Glutamatergic neuron (in vitro differentiated cells): ENCODE measurements at regions not wholly inside any gene's neighbourhood (a gene's known extent, or its start where the extent isn't known, plus 50 kb on each side); places are given as distances from the start of the nearest gene placed in this dataset.

ENCODE experiments used
- DNase-seq: peaks from one replicate; pipeline ENCODE4 v3.0.0; 2022
- H3K27ac Mint-ChIP-seq: one replicate; pipeline ENCODE4 v1.8.0; 2020; ENCODE audit warnings: mild to moderate bottlenecking, mixed read lengths, inconsistent platforms; ENCODE audit not compliant: unreplicated experiment
- H3K27me3 Mint-ChIP-seq: one replicate; pipeline ENCODE4 v1.8.0; 2020; ENCODE audit warnings: mild to moderate bottlenecking, moderate library complexity, mixed read lengths, inconsistent platforms; ENCODE audit not compliant: unreplicated experiment
- H3K36me3 Mint-ChIP-seq: one replicate; pipeline ENCODE4 v1.8.0; 2020; ENCODE audit warnings: mild to moderate bottlenecking, mixed read lengths, inconsistent platforms; ENCODE audit not compliant: unreplicated experiment
- H3K4me1 Mint-ChIP-seq: one replicate; pipeline ENCODE4 v1.8.0; 2020; ENCODE audit warnings: mild to moderate bottlenecking, low read depth, mixed read lengths, inconsistent platforms; ENCODE audit not compliant: unreplicated experiment
- H3K4me3 Mint-ChIP-seq: one replicate; pipeline ENCODE4 v1.8.0; 2020; ENCODE audit warnings: mild to moderate bottlenecking, mixed read lengths, inconsistent platforms; ENCODE audit not compliant: unreplicated experiment
- H3K9me3 Mint-ChIP-seq: one replicate; pipeline ENCODE4 v1.8.0; 2020; ENCODE audit warnings: mild to moderate bottlenecking, moderate library complexity, mixed read lengths, inconsistent platforms; ENCODE audit not compliant: unreplicated experiment
- CTCF ChIP-seq: fragments of 200-600 bp; sonication (generic); IDR thresholded peaks from one replicate; pipeline ENCODE4 v1.5.0; 2021; ENCODE audit not compliant: partially characterized antibody, unreplicated experiment

DNA sequence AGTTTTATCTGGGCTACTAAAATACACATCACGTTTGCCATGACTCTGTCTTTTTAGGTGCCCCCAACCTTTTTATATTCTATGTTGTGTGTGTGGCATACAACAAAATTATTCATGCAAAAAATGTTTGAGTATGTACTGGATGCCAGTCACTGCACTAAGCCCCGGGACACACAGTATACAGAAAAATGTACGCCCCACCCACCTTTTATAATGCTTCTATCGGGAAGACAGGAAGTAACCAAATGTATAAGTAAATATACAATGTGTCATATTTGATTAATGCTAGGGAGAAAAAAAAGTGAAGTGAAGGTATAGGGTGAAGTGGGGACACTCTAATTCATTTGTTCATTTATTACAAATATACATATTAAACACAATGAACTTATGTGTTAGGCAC is 503.4 kb upstream of the MDFIC2 start:
- H3K27ac Mint-ChIP-seq: no peak overlapping the region
- TF ChIP-seq CTCF: no peak

DNA sequence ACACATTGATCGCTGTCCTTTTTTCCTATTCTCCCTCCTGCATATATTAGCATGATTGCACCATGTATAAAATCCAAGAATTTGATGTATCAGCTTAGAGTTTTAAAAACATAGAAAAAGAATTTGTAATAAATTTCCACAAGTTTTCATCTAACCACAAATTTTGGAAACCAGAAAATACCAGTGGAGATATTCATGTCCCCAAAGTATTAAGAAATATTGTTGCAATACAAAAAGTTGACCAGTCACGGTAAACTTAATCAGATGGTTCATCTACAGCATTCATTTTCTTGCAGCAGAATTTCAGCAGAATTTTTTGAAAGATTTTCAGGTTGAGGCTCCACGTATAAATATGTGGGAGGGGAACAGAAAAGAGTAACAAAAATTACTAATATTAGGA is 500.9 kb upstream of the MDFIC2 start:
- no peak for TF ChIP-seq CTCF
- no peak overlapping the region for H3K27ac Mint-ChIP-seq
- DNase-seq: no peak
- H3K36me3 Mint-ChIP-seq: no peaks in the 10 kb centered on the region
- H3K27me3 Mint-ChIP-seq: no peaks in the 10 kb centered on the region
- no peak overlapping the region for H3K4me3 Mint-ChIP-seq
- H3K9me3 Mint-ChIP-seq: no peaks in the 10 kb centered on the region
- H3K4me1 Mint-ChIP-seq: no peaks in the 10 kb centered on the region

More for the DNA sequence above, 503.4 kb upstream of the MDFIC2 start:
- Mint-ChIP-seq H3K9me3 (no peaks in the 10 kb centered on the region), H3K27me3 (peaks cover 1% of the 10 kb centered on the region), H3K4me1 (no peaks in the 10 kb centered on the region), H3K36me3 (no peaks in the 10 kb centered on the region), H3K4me3 (no peak overlapping the region)
- DNase-seq: no peak

DNA sequence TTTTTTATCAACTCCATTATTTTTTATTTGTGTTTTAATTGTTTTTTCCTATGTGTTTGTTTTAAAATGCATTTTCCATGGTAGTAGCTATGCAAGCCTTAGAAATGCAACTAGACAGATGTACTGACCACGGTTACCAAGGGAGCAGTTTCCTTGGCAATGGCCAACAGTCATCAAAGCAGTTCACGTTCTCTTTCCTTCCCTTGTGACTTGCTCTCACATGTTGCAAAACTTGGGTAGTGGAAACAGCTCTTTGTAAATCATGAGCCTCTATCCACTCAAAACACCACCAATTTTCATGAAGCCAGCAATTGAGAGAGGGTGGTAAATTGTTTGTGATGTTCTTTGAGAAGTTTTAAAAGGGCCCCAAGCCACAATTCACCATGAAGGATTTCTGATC is 499.4 kb upstream of the MDFIC2 start:
- Mint-ChIP-seq H3K36me3 (no peaks in the 10 kb centered on the region), H3K9me3 (no peaks in the 10 kb centered on the region), H3K27ac (no peak overlapping the region), H3K27me3 (no peaks in the 10 kb centered on the region), H3K4me1 (no peaks in the 10 kb centered on the region), H3K4me3 (no peak overlapping the region)
- no peak for TF ChIP-seq CTCF
- DNase-seq: no peak

- Mint-ChIP-seq H3K4me3 (no peak overlapping the region), H3K27ac (no peak overlapping the region), H3K4me1 (no peaks in the 10 kb centered on the region), H3K36me3 (no peaks in the 10 kb centered on the region), H3K9me3 (no peaks in the 10 kb centered on the region), H3K27me3 (no peaks in the 10 kb centered on the region)
- DNase-seq: no peak
- TF ChIP-seq CTCF: no peak
Measured at GRCh38 chr3:70808881-70809280, 496.4 kb upstream of the MDFIC2 start.

GRCh38 chr3:70806556-70806955 is 494.1 kb upstream of the MDFIC2 start:
- DNase-seq: no peak
- no peak overlapping the region for H3K27ac Mint-ChIP-seq
- TF ChIP-seq CTCF: no peak
- H3K9me3 Mint-ChIP-seq: no peaks in the 10 kb centered on the region
- no peaks in the 10 kb centered on the region for H3K27me3 Mint-ChIP-seq
- H3K4me1 Mint-ChIP-seq: no peaks in the 10 kb centered on the region
- no peaks in the 10 kb centered on the region for H3K36me3 Mint-ChIP-seq
- no peak overlapping the region for H3K4me3 Mint-ChIP-seq
